Astrocyte (in vitro differentiated cells and primary cell): ENCODE measurements at regions not wholly inside any gene's neighbourhood (a gene's known extent, or its start where the extent isn't known, plus 50 kb on each side); places are given as distances from the start of the nearest gene placed in this dataset.

Experiments
- DNase-seq: peaks from one replicate; pipeline ENCODE4 v3.0.0-alpha.2; 2010; ENCODE audit warnings: low read depth
- FAIRE-seq: peaks from 2 replicates; lab custom pipeline; 2011; peaks lifted over from hg19 to GRCh38; lab: Jason Lieb, UNC
- H2AFZ ChIP-seq: 2 replicates; pipeline ENCODE4 v1.6.0; 2012; ENCODE audit warnings: low read depth, low read length, inconsistent platforms
- H3K27ac ChIP-seq: 2 replicates; pipeline ENCODE4 v1.5.1; 2011; ENCODE audit warnings: low read depth, low read length, inconsistent platforms
- H3K27me3 ChIP-seq: 2 replicates; pipeline ENCODE4 v1.6.0; 2011; ENCODE audit warnings: low read length, inconsistent platforms; ENCODE audit not compliant: insufficient read depth
- H3K36me3 ChIP-seq: 2 replicates; pipeline ENCODE4 v1.5.1; 2011; ENCODE audit warnings: low read length, inconsistent platforms; ENCODE audit not compliant: insufficient read depth
- H3K4me1 ChIP-seq: 2 replicates; pipeline ENCODE4 v1.5.1; 2011; ENCODE audit warnings: low read length, inconsistent platforms; ENCODE audit not compliant: insufficient read depth
- H3K4me2 ChIP-seq: 2 replicates; pipeline ENCODE4 v1.6.0; 2012; ENCODE audit warnings: low read length, inconsistent platforms
- H3K4me3 ChIP-seq: 2 replicates; pipeline ENCODE4 v1.5.1; 2011; ENCODE audit warnings: low read depth, mild to moderate bottlenecking, low read length, inconsistent platforms; ENCODE audit not compliant: insufficient read depth
- H3K79me2 ChIP-seq: 2 replicates; pipeline ENCODE4 v1.6.0; 2012; ENCODE audit warnings: mild to moderate bottlenecking, low read length, inconsistent platforms; ENCODE audit not compliant: insufficient read depth
- H3K9ac ChIP-seq: 2 replicates; pipeline ENCODE4 v1.6.0; 2012; ENCODE audit warnings: mild to moderate bottlenecking, low read length, inconsistent platforms
- H3K9me3 ChIP-seq: 2 replicates; pipeline ENCODE4 v1.5.1; 2012; ENCODE audit warnings: low read depth, mild to moderate bottlenecking, low read length, inconsistent platforms; ENCODE audit not compliant: insufficient read depth
- H4K20me1 ChIP-seq: 2 replicates; pipeline ENCODE4 v1.6.0; 2012; ENCODE audit warnings: low read length, inconsistent platforms; ENCODE audit not compliant: insufficient read depth
- H3K27ac Mint-ChIP-seq: one replicate; pipeline ENCODE4 v1.8.0; 2021; ENCODE audit warnings: mild to moderate bottlenecking, mixed read lengths; ENCODE audit not compliant: unreplicated experiment
- H3K27me3 Mint-ChIP-seq: one replicate; pipeline ENCODE4 v1.8.0; 2021; ENCODE audit warnings: low read depth, mixed read lengths; ENCODE audit not compliant: unreplicated experiment
- H3K36me3 Mint-ChIP-seq: one replicate; pipeline ENCODE4 v1.8.0; 2021; ENCODE audit warnings: low read depth, mixed read lengths; ENCODE audit not compliant: unreplicated experiment
- H3K4me1 Mint-ChIP-seq: one replicate; pipeline ENCODE4 v1.8.0; 2021; ENCODE audit warnings: low read depth, mixed read lengths; ENCODE audit not compliant: unreplicated experiment
- H3K4me3 Mint-ChIP-seq: one replicate; pipeline ENCODE4 v1.8.0; 2021; ENCODE audit warnings: mild to moderate bottlenecking, moderate library complexity, mixed read lengths; ENCODE audit not compliant: unreplicated experiment
- H3K9me3 Mint-ChIP-seq: one replicate; pipeline ENCODE4 v1.8.0; 2021; ENCODE audit warnings: mild to moderate bottlenecking, mixed read lengths; ENCODE audit not compliant: unreplicated experiment
- CTCF ChIP-seq: IDR thresholded peaks from 2 replicates; pipeline ENCODE4 v1.5.1; 2011; ENCODE audit warnings: low read depth, mild to moderate bottlenecking, inconsistent platforms, low read length, moderate library complexity; ENCODE audit not compliant: insufficient read depth
- EZH2 ChIP-seq: IDR thresholded peaks from 2 replicates; pipeline ENCODE4 v1.6.1; 2012; ENCODE audit warnings: mild to moderate bottlenecking, low read length, inconsistent platforms; ENCODE audit not compliant: insufficient read depth

DNA sequence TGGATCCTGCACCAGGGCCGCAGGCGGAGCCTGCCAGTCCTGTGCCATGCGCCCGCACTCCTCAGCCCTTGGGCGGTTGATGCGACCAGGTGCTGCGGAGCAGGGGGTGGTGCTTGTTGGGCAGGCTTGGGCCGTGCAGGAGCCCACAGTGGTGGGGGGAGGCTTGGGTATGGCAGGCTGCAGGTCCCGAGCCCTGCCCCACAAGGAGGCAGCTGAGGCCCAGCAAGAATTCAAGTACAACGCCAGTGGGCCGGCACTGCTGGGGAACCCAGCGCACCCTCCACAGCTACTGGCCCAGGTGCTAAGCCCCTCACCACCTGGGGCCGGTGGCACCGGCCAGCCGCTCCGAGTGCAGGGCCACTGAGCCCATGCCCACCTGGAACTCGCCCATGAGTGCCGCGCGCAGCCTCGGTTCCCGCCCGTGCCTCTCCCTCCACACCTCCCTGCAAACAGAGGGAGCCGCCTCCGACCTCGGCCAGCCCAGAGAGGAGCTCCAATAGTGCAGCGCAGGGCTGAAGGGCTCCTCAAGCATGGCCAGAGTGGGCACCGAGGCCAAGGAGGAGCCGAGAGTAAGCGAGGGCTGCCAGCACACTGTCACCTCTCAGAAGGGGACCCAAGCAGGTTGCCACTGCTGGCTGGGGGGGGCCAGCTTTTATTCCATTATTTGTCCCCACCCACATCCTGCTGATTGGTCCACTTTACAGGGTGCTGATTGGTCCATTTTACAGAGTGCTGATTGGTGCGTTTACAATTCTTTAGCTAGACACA is 339.0 kb upstream of the KLF3 start:
- peaks cover 10% of the 10 kb centered on the region for H3K4me1 Mint-ChIP-seq

DNA sequence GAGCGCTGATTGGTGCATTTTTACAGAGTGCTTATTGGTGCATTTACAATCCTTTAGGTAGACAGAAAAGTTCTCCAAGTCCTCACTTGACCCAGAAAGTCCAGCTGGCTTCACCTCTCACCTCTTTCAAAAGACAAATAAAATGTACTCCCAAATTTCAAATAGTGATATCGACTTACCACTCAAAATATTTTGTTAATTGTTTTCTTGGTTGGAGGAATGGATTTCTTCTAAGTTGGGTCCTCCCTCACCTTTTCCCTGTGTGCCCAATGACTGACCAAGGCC is 338.4 kb upstream of the KLF3 start:
- no peaks in the 10 kb centered on the region for H3K27me3 ChIP-seq
- DNase-seq (no peak), FAIRE-seq (no peak)
- no peaks in the 10 kb centered on the region for H3K9me3 ChIP-seq
- peaks cover 9% of the 10 kb centered on the region for H3K9me3 Mint-ChIP-seq
- no peak for TF ChIP-seq CTCF
- TF ChIP-seq EZH2, result no peak
- H3K27me3 Mint-ChIP-seq, result peaks cover under 1% of the 10 kb centered on the region
- no peak overlapping the region for H3K27ac Mint-ChIP-seq
- no peaks in the 10 kb centered on the region for H3K36me3 Mint-ChIP-seq
- no peak overlapping the region for H3K27ac ChIP-seq
- no peaks in the 10 kb centered on the region for H3K36me3 ChIP-seq
- no peak overlapping the region for H3K9ac ChIP-seq
- H4K20me1 ChIP-seq, result no peaks in the 10 kb centered on the region
- H3K4me3 Mint-ChIP-seq, result no peak overlapping the region
- H3K4me1 Mint-ChIP-seq, result peaks cover 10% of the 10 kb centered on the region
- H3K4me1 ChIP-seq, result peaks cover 5% of the 10 kb centered on the region
- H3K79me2 ChIP-seq, result no peaks in the 10 kb centered on the region
- no peak overlapping the region for H2AFZ ChIP-seq
- H3K4me3 ChIP-seq, result no peak overlapping the region
- H3K4me2 ChIP-seq, result no peak overlapping the region

More for the DNA sequence above, 339.0 kb upstream of the KLF3 start:
- no peak overlapping the region for H2AFZ ChIP-seq
- no peak for TF ChIP-seq EZH2
- no peak for TF ChIP-seq CTCF
- no peak overlapping the region for H3K4me2 ChIP-seq
- no peaks in the 10 kb centered on the region for H3K27me3 ChIP-seq
- Mint-ChIP-seq H3K27ac (no peak overlapping the region), H3K27me3 (no peaks in the 10 kb centered on the region), H3K36me3 (no peaks in the 10 kb centered on the region), H3K9me3 (peaks cover 9% of the 10 kb centered on the region), H3K4me3 (no peak overlapping the region)
- no peak overlapping the region for H3K27ac ChIP-seq
- no peak overlapping the region for H3K9ac ChIP-seq
- no peaks in the 10 kb centered on the region for H4K20me1 ChIP-seq
- no peaks in the 10 kb centered on the region for H3K36me3 ChIP-seq
- FAIRE-seq, result no peak
- H3K9me3 ChIP-seq, result no peaks in the 10 kb centered on the region
- peaks cover 5% of the 10 kb centered on the region for H3K4me1 ChIP-seq
- no peak overlapping the region for H3K4me3 ChIP-seq
- DNase-seq, result no peak
- no peaks in the 10 kb centered on the region for H3K79me2 ChIP-seq

DNA sequence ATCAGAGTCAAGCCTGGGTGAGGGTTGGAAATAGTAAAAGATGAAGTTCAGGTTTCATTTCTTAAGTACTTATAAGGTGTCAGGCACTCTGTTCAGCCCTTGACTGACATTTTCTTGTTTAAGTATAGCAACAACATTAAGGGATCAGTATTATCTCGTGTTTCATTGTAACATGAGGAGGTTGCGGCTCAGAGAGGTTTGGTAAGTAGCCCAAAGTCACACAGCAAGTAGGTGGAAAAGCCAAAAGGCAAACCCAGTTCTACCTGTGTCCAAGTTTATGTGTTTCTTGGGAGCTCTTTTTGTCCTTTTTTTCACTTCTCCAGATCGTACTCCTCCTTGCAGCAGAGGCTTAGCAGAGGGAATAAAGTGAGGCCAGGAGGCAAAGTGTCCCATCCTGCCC is 337.5 kb upstream of the KLF3 start:
- Histone ChIP-seq H3K4me1 (peaks cover 5% of the 10 kb centered on the region), H3K4me3 (no peak overlapping the region), H3K36me3 (no peaks in the 10 kb centered on the region), H3K79me2 (no peaks in the 10 kb centered on the region), H3K9me3 (no peaks in the 10 kb centered on the region), H3K27me3 (no peaks in the 10 kb centered on the region), H2AFZ (no peak overlapping the region), H3K4me2 (no peak overlapping the region), H4K20me1 (no peaks in the 10 kb centered on the region), H3K9ac (no peak overlapping the region), H3K27ac (no peak overlapping the region)
- Mint-ChIP-seq H3K9me3 (peaks cover 9% of the 10 kb centered on the region), H3K27me3 (peaks cover 9% of the 10 kb centered on the region), H3K4me1 (peaks cover 10% of the 10 kb centered on the region), H3K36me3 (no peaks in the 10 kb centered on the region), H3K4me3 (no peak overlapping the region), H3K27ac (no peak overlapping the region)
- no peak for TF ChIP-seq CTCF
- TF ChIP-seq EZH2, result no peak
- no peak for DNase-seq
- FAIRE-seq, result no peak
